ENCODE measurements at regions not wholly inside any gene's neighbourhood (a gene's known extent, or its start where the extent isn't known, plus 50 kb on each side); places are given as distances from the start of the nearest gene placed in this dataset.

- TF ChIP-seq CTCF (IDR thresholded peaks at IDR 0.05) (no peak), POLR2A (IDR thresholded peaks at IDR 0.05) (no peak)
These were observed 1049.6 kb downstream of the STIM2 start for GRCh38 chr4:27910227-27910626.

Data from lower leg skin (tissue), 3 donors.